ENCODE measurements at regions not wholly inside any gene's neighbourhood (a gene's known extent, or its start where the extent isn't known, plus 50 kb on each side); places are given as distances from the start of the nearest gene placed in this dataset.

- TF ChIP-seq CTCF (IDR thresholded peaks at IDR 0.05) (no peak), POLR2A (IDR thresholded peaks at IDR 0.05) (no peak), EP300 (IDR thresholded peaks at IDR 0.05) (no peak)
Observed at GRCh38 chr5:105508519-105508918, 1945.9 kb upstream of the NUDT12 start.

Data from sigmoid colon (tissue), 4 donors.